Skeletal muscle tissue (tissue), 3 donors: ENCODE measurements at regions not wholly inside any gene's neighbourhood (a gene's known extent, or its start where the extent isn't known, plus 50 kb on each side); places are given as distances from the start of the nearest gene placed in this dataset.

ENCODE experiments used
- H3K27ac ChIP-seq: one replicate; pipeline ENCODE4 v1.7.0; 2013; ENCODE audit warnings: mild to moderate bottlenecking, low read depth, low read length, inconsistent platforms
- H3K27me3 ChIP-seq, 3 donors: one replicate each; pipeline ENCODE4 v1.7.0; 2013; ENCODE audit warnings: low read length in 3 of 3; ENCODE audit not compliant: control insufficient read depth in 3 of 3, insufficient read depth in 3 of 3
- H3K36me3 ChIP-seq, 3 donors: one replicate each; pipeline ENCODE4 v1.7.0; 2013; ENCODE audit warnings: low read length in 3 of 3; ENCODE audit not compliant: control insufficient read depth in 3 of 3, insufficient read depth in 3 of 3
- H3K4me1 ChIP-seq, 3 donors: one replicate each; pipeline ENCODE4 v1.7.0; 2013; ENCODE audit warnings: low read length in 3 of 3, mild to moderate bottlenecking in 3 of 3; ENCODE audit not compliant: control insufficient read depth in 3 of 3, insufficient read depth in 3 of 3
- H3K4me3 ChIP-seq, 3 donors: one replicate each; pipeline ENCODE4 v1.7.0; 2013; ENCODE audit warnings: low read length in 3 of 3
- H3K9ac ChIP-seq, 3 donors: one replicate each; pipeline ENCODE4 v1.7.0; 2013; ENCODE audit warnings: low read length in 3 of 3, mild to moderate bottlenecking in 3 of 3, moderate library complexity in 2 of 3, low read depth in 1 of 3
- H3K9me3 ChIP-seq, 3 donors: one replicate each; pipeline ENCODE4 v1.7.0; 2013; ENCODE audit warnings: low read length in 3 of 3; ENCODE audit not compliant: control insufficient read depth in 3 of 3
- donor health status: Osteomylitis.

GRCh38 chr10:33571616-33572015 lies 237.1 kb upstream of the NRP1 start:
- H3K27ac ChIP-seq = no peak overlapping the region
- H3K4me1 ChIP-seq = no peaks in the 10 kb centered on the region
- H3K9ac ChIP-seq = no peak overlapping the region
- H3K9me3 ChIP-seq = no peaks in the 10 kb centered on the region
- no peaks in the 10 kb centered on the region for H3K36me3 ChIP-seq
- H3K4me3 ChIP-seq = no peak overlapping the region
- no peaks in the 10 kb centered on the region for H3K27me3 ChIP-seq

DNA sequence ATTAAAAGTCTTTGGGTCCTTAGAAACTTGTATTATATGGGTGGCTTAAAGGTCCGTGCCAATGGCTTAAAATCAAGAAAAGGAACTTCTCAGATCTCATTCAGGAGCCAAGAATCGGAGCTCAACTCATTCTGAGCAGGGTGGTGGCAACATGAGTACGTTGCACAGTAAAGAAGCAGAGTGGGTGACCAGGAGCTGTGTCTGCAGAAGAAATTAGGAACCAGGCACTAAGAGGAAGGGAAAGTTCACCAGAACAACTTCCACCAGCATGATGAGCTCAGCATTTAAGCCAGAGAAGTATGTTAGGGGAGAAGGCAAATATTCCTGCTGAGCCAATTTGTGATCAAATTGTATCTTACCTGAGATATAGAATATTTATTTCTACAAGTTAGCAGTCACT lies 236.0 kb upstream of the NRP1 start:
- H3K27ac ChIP-seq = no peak overlapping the region
- no peaks in the 10 kb centered on the region for H3K27me3 ChIP-seq
- H3K9ac ChIP-seq = no peak overlapping the region
- no peak overlapping the region for H3K4me3 ChIP-seq
- H3K9me3 ChIP-seq = no peaks in the 10 kb centered on the region
- H3K36me3 ChIP-seq = no peaks in the 10 kb centered on the region
- no peaks in the 10 kb centered on the region for H3K4me1 ChIP-seq

DNA sequence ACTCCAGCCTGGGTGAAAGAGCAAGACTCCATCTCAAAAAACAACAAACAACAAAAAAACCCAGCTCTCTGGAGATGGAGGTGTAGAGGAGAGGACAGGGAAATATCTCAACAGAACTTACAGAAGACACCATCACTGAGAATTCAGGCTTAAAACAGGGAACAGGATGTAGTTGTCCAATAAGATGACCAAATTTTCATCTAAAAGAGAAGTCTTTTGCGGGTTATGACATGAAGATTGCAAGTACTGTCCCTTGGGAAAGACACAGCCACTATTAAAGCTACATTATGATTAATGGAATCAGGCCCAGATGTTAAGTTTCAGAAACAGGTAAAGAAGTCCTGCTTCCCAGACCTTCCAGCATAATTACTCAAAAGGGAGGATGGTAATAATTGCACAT lies 235.2 kb upstream of the NRP1 start:
- Histone ChIP-seq H3K27ac (no peak overlapping the region), H3K27me3 (no peaks in the 10 kb centered on the region), H3K9me3 (no peaks in the 10 kb centered on the region), H3K36me3 (no peaks in the 10 kb centered on the region), H3K4me1 (no peaks in the 10 kb centered on the region), H3K9ac (no peak overlapping the region), H3K4me3 (no peak overlapping the region)

- Histone ChIP-seq H3K27ac (no peak overlapping the region), H3K9ac (no peak overlapping the region), H3K4me1 (no peaks in the 10 kb centered on the region), H3K36me3 (no peaks in the 10 kb centered on the region), H3K27me3 (no peaks in the 10 kb centered on the region), H3K4me3 (no peak overlapping the region), H3K9me3 (no peaks in the 10 kb centered on the region)
Observed at GRCh38 chr10:33566426-33566825, 232.0 kb upstream of the NRP1 start.

DNA sequence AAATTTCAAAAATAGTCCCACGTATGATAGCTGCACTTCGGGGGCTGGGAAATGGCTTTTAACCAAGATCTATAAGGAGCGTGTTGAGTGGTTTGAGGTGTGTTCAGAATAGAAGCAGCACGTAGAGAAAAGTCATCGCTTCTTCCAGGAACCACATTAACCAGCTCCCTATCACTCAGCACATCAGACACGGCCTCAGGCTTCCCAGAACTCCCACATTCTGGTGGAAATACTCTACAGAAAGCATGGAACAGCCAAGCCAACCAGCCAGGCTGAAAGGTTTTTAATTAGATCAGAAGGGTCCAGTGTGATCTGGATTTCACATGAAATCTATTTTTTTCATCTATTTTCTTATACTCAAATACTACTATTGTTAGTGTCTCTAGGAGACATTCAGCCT lies 231.5 kb upstream of the NRP1 start:
- H3K4me3 ChIP-seq = no peak overlapping the region
- H3K36me3 ChIP-seq = no peaks in the 10 kb centered on the region
- H3K4me1 ChIP-seq = no peaks in the 10 kb centered on the region
- H3K27ac ChIP-seq = no peak overlapping the region
- no peak overlapping the region for H3K9ac ChIP-seq
- H3K27me3 ChIP-seq = no peaks in the 10 kb centered on the region
- H3K9me3 ChIP-seq = no peaks in the 10 kb centered on the region

DNA sequence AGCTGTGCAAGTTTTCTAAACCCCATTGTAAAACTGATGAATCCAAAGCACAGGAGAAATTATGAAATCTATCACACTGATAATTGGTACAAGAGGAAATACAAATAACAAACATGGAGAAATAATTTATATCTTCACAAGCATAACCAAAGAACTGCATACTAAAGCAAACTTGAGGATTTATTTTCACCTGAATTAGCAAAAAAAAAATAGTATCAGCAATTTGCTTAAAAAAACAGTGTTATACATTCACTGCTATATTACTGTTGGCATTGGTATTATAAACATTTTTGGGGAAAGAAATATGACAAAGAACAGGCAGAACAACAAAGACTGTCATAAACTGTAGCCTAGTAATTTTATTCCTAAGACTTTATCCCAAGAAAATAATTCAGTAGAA lies 230.8 kb upstream of the NRP1 start:
- Histone ChIP-seq H3K36me3 (no peaks in the 10 kb centered on the region), H3K9me3 (no peaks in the 10 kb centered on the region), H3K4me3 (no peak overlapping the region), H3K27me3 (no peaks in the 10 kb centered on the region), H3K9ac (no peak overlapping the region), H3K27ac (no peak overlapping the region), H3K4me1 (no peaks in the 10 kb centered on the region)

DNA sequence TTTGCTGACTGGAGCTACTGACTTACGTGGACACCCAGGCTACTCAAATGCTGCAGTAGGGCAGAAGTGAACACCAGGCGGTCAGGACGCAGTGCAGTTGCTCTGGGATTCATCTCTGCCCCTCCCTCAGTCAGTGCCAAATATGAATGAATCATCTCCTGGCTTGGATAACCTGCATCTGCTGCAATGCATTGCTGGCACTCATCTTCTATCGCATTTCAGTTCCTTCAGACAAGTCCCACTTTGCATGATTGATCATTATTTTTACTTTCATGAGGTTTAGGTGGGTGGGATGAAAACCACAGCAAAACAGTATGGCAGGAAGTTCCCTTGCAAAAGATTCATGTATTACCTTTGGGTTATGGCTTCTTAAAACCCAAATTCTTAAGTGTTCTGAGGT lies 224.6 kb upstream of the NRP1 start:
- Histone ChIP-seq H3K9ac (no peak overlapping the region), H3K9me3 (no peaks in the 10 kb centered on the region), H3K27ac (no peak overlapping the region), H3K4me3 (no peak overlapping the region), H3K4me1 (peaks cover 0 to 7% (median 0%) of the 10 kb centered on the region in 3 donors), H3K36me3 (no peaks in the 10 kb centered on the region), H3K27me3 (no peaks in the 10 kb centered on the region)

DNA sequence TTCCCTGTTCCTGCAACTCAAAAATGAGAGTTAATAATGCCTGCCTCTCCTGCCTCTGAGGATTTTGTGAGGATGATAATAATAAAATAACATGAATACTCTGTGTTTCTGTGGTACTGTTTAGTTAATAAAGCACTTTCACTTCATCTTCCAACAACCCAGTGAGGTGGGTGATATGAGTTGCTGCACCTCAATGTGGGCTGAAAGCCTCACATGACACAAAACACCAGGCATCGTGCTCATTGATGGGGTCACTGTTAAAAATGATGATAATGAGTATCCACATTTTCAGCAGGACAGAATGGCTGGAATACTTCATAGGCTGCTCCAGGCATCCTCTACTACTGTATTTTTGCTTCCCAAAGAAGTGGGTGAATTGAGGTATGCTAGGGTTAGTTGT lies 222.8 kb upstream of the NRP1 start:
- H3K27me3 ChIP-seq = no peaks in the 10 kb centered on the region
- no peaks in the 10 kb centered on the region for H3K36me3 ChIP-seq
- no peak overlapping the region for H3K4me3 ChIP-seq
- no peaks in the 10 kb centered on the region for H3K9me3 ChIP-seq
- H3K4me1 ChIP-seq = peaks cover 0 to 7% (median 0%) of the 10 kb centered on the region in 3 donors
- H3K27ac ChIP-seq = no peak overlapping the region
- H3K9ac ChIP-seq = no peak overlapping the region

DNA sequence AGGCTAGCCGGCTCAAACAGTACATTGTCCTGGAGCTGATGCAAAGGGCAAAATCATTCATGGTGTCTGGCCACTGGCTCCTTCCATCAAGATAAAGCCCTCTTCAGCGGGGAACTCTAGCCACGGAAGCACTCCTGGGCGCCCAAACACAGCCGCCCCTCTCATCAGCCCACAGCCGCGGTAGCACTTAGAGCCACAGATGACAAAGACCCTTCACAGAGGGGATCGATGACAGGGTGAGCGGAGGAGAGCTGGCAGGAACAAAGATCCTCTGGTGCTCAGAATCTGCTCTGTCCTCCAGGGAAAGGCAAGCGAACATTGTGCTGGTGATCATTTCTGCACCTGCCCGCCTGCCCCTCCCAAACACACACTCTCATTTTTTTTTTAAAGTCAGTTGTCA lies 222.2 kb upstream of the NRP1 start:
- Histone ChIP-seq H3K36me3 (no peaks in the 10 kb centered on the region), H3K4me1 (peaks cover 0 to 7% (median 0%) of the 10 kb centered on the region in 3 donors), H3K9me3 (no peaks in the 10 kb centered on the region)

DNA sequence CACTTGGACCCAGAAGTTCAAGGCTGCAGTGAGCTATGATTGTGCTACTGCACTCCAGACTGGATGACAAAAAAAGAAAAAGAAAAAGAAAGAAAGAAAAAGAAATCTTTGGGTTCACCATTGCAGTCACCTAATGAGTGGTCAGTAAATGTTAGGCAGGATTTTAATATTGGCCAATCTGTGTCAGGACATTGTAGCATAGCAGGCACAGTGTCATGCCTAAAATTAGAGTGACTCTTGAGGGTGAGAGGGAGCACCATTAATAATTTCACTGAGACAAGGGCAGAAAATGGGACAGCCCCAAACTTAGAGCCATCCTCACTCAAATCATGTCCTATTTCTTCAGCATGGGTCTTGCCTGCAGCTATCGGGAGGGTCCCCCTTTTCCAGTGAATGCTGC lies 221.6 kb upstream of the NRP1 start:
- Histone ChIP-seq H3K27me3 (no peaks in the 10 kb centered on the region), H3K9me3 (no peaks in the 10 kb centered on the region), H3K4me1 (peaks cover 0 to 7% (median 0%) of the 10 kb centered on the region in 3 donors), H3K36me3 (no peaks in the 10 kb centered on the region), H3K9ac (no peak overlapping the region), H3K4me3 (no peak overlapping the region), H3K27ac (no peak overlapping the region)

More for the DNA sequence above, 222.2 kb upstream of the NRP1 start:
- no peak overlapping the region for H3K4me3 ChIP-seq
- H3K9ac ChIP-seq = no peak overlapping the region
- no peak overlapping the region for H3K27ac ChIP-seq
- no peaks in the 10 kb centered on the region for H3K27me3 ChIP-seq
